Uterus (tissue), 2 donors: ENCODE measurements at regions not wholly inside any gene's neighbourhood (a gene's known extent, or its start where the extent isn't known, plus 50 kb on each side); places are given as distances from the start of the nearest gene placed in this dataset.
"Not testable (repeated sequence)": the region's sequence is repeated elsewhere in the genome, so short reads cannot be mapped to it uniquely, and the experiment has no call there.

Experiments used
- CTCF ChIP-seq, 4 experiments: fragments of 200-600 bp in 2 of 4; fragments of 450-650 bp in 2 of 4; sonication (generic) in 2 of 4; IDR thresholded peaks; one replicate each; pipeline ENCODE4 v1.5.1; 2016 to 2019; ENCODE audit warnings: antibody characterized with exemption in 4 of 4, mild to moderate bottlenecking in 2 of 4, moderate library complexity in 1 of 4
- POLR2A ChIP-seq, 2 donors: fragments of 450-650 bp; IDR thresholded peaks; one replicate each; pipeline ENCODE4 v1.6.1; 2016; ENCODE audit warnings: antibody characterized with exemption in 2 of 2, mild to moderate bottlenecking in 1 of 2, moderate library complexity in 1 of 2

- TF ChIP-seq CTCF, POLR2A (IDR thresholded peaks at IDR 0.05): not testable (repeated sequence)
These were observed 499.8 kb upstream of the IZUMO3 start for GRCh38 chr9:25045469-25045868.
